Spleen (tissue), 11 donors: ENCODE measurements at regions not wholly inside any gene's neighbourhood (a gene's known extent, or its start where the extent isn't known, plus 50 kb on each side); places are given as distances from the start of the nearest gene placed in this dataset.

ENCODE experiments used
- DNase-seq: peaks from one replicate; pipeline ENCODE4 v3.0.0-alpha.2; 2020
- H3K27ac ChIP-seq, 8 donors: fragments of 200-600 bp; sonication (generic) in 7 of 8; 1 replicate in 4 of 8; 2 replicates in 4 of 8; pipeline versions ENCODE4 v1.5.0 to v1.8.0; 2016 to 2021; ENCODE audit warnings: inconsistent platforms in 4 of 8, mild to moderate bottlenecking in 4 of 8, moderate library complexity in 1 of 8
- H3K27me3 ChIP-seq, 7 donors: fragments of 200-600 bp; sonication (generic) in 6 of 7; replicated peaks in 1 of 7; 1 replicate in 4 of 7; 2 replicates in 3 of 7; pipeline versions ENCODE4 v1.5.0 to v1.8.0; 2016 to 2021; ENCODE audit warnings: inconsistent platforms in 3 of 7, mild to moderate bottlenecking in 1 of 7
- H3K36me3 ChIP-seq, 6 donors: fragments of 200-600 bp; sonication (generic) in 5 of 6; 1 replicate in 4 of 6; 2 replicates in 2 of 6; pipeline versions ENCODE4 v1.5.0 to v1.8.0; 2016 to 2021; ENCODE audit warnings: inconsistent platforms in 2 of 6
- H3K4me1 ChIP-seq, 6 donors: fragments of 200-600 bp; sonication (generic) in 5 of 6; 1 replicate in 3 of 6; 2 replicates in 3 of 6; pipeline versions ENCODE4 v1.5.0 to v1.8.0; 2016 to 2021; ENCODE audit warnings: inconsistent platforms in 3 of 6
- H3K4me3 ChIP-seq, 8 donors: fragments of 200-600 bp; sonication (generic) in 7 of 8; 1 replicate in 4 of 8; 2 replicates in 4 of 8; pipeline versions ENCODE4 v1.5.0 to v1.8.0; 2016 to 2021; ENCODE audit warnings: inconsistent platforms in 4 of 8, mild to moderate bottlenecking in 4 of 8, moderate library complexity in 2 of 8
- H3K9me3 ChIP-seq, 8 donors: fragments of 200-600 bp; sonication (generic) in 7 of 8; 1 replicate in 4 of 8; 2 replicates in 4 of 8; pipeline versions ENCODE4 v1.5.0 to v1.8.0; 2016 to 2021; ENCODE audit warnings: inconsistent platforms in 4 of 8
- CTCF ChIP-seq, 11 experiments: fragments of 200-600 bp in 7 of 11; fragments of 450-650 bp in 4 of 11; sonication (generic) in 4 of 11; IDR thresholded peaks in 8 of 11; conservative IDR thresholded peaks in 3 of 11; 1 replicate in 7 of 11; 2 replicates in 4 of 11; pipeline versions ENCODE4 v1.4.0 to v1.8.0; 2016 to 2021; ENCODE audit warnings: antibody characterized with exemption in 11 of 11, inconsistent platforms in 4 of 11, mild to moderate bottlenecking in 1 of 11
- POLR2A ChIP-seq, 3 donors: fragments of 450-650 bp; IDR thresholded peaks; one replicate each; pipeline ENCODE4 v1.5.1; 2017; ENCODE audit warnings: antibody characterized with exemption in 3 of 3, mild to moderate bottlenecking in 1 of 3
- POLR2AphosphoS5 ChIP-seq, 3 donors: sonication (generic); formaldehyde crosslinking; IDR thresholded peaks; one replicate each; pipeline ENCODE4 v1.5.1; 2017; ENCODE audit warnings: antibody characterized with exemption in 3 of 3
- WGBS, 5 donors: extraction: QIAGEN DNeasy Blood & Tissue Kit in 3 of 5; methylation state at CpG; one replicate each; pipeline versions ENCODE4 v1.1.5 to v1.1.7; 2013 to 2018; 5-methylcytosine and 5-hydroxymethylcytosine counted together
- intact Hi-C: fragments of 100-400 bp; cut with DNase I; formaldehyde crosslinking; loops from one replicate; pipeline ENCODE4 v1.15.0; 2023; ENCODE audit warnings: low total_unique reads
- donor health status: healthy with polysubstance abuse.
- donor health status: DM: no; HTN: no; CAD: no; lungs with moderate emphysema.
- donor health status: DM: no; HTN: no; CAD: no.
- donor health status: Bipolar disorder and iron deficiency.
- donor health status: healthy.
- donor health status: DM: no; HTN: no; CAD: no.
- donor health status: DM: yes; HTN: yes; CAD: no.

DNA sequence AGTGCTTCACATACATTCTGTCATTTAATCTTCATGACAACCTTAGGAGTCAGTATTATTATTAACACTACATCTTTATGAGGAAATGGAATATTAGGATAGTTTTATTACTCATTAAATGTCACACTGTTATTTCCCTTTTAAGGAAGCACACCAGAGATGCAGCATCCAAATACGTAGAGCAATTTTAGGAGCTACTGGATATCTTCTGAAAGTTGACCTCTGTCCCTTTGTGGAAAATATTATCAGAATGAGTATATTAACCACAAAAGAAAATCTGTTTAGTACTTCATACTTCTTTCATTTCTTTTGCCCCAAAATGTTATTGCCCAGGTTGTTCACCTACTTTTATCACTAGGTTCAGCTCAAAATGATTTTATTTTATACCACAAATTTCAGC lies 72.9 kb upstream of the APCDD1 start:
- Histone ChIP-seq H3K36me3 (no peaks in the 10 kb centered on the region), H3K4me1 (peaks cover 0 to 12% (median 5%) of the 10 kb centered on the region in 6 donors), H3K27me3 (no peaks in the 10 kb centered on the region), H3K9me3 (no peaks in the 10 kb centered on the region), H3K27ac (no peak overlapping the region), H3K4me3 (no peak overlapping the region)
- intact Hi-C loops: no loop called here
- TF ChIP-seq POLR2A (IDR thresholded peaks at IDR 0.05) (no peak), CTCF (IDR thresholded peaks at IDR 0.05 in 8 of 11, conservative IDR thresholded peaks at IDR 0.05 in 3 of 11) (no peak), POLR2AphosphoS5 (IDR thresholded peaks at IDR 0.05) (no peak)
- DNase-seq: no peak
- 70 to 90% (median 79%) methylated on average over 1 of the region's 1 CpG for WGBS, 5 donors

GRCh38 chr18:10381951-10382350 lies 72.5 kb upstream of the APCDD1 start:
- no peaks in the 10 kb centered on the region for H3K36me3 ChIP-seq
- WGBS, 5 donors: 37 to 76% (median 68%) methylated on average over 4 of the region's 4 CpGs
- TF ChIP-seq CTCF (IDR thresholded peaks at IDR 0.05 in 8 of 11, conservative IDR thresholded peaks at IDR 0.05 in 3 of 11) (no peak), POLR2A (IDR thresholded peaks at IDR 0.05) (no peak)
- peaks cover 0 to 12% (median 5%) of the 10 kb centered on the region in 6 donors for H3K4me1 ChIP-seq
- H3K4me3 ChIP-seq: no peak overlapping the region
- H3K9me3 ChIP-seq: no peaks in the 10 kb centered on the region
- DNase-seq: no peak
- intact Hi-C loops: no loop called here
- no peak overlapping the region for H3K27ac ChIP-seq
- no peaks in the 10 kb centered on the region for H3K27me3 ChIP-seq

- no peak overlapping the region for H3K27ac ChIP-seq
- TF ChIP-seq POLR2AphosphoS5 (IDR thresholded peaks at IDR 0.05) (no peak), POLR2A (IDR thresholded peaks at IDR 0.05) (no peak), CTCF (IDR thresholded peaks at IDR 0.05 in 8 of 11, conservative IDR thresholded peaks at IDR 0.05 in 3 of 11) (no peak)
- H3K36me3 ChIP-seq: no peaks in the 10 kb centered on the region
- H3K27me3 ChIP-seq: no peaks in the 10 kb centered on the region
- WGBS, 5 donors: 86 to 93% (median 90%) methylated on average over 4 of the region's 4 CpGs
- no peak for DNase-seq
- no peaks in the 10 kb centered on the region for H3K4me1 ChIP-seq
- no peak overlapping the region for H3K4me3 ChIP-seq
- intact Hi-C loops: no loop called here
- no peaks in the 10 kb centered on the region for H3K9me3 ChIP-seq
Observed at GRCh38 chr18:10386049-10386448, 68.4 kb upstream of the APCDD1 start.

- TF ChIP-seq POLR2AphosphoS5 (IDR thresholded peaks at IDR 0.05) (no peak), POLR2A (IDR thresholded peaks at IDR 0.05) (no peak), CTCF (IDR thresholded peaks at IDR 0.05 in 8 of 11, conservative IDR thresholded peaks at IDR 0.05 in 3 of 11) (no peak)
- Histone ChIP-seq H3K27me3 (no peaks in the 10 kb centered on the region), H3K4me3 (no peak overlapping the region), H3K9me3 (no peaks in the 10 kb centered on the region), H3K36me3 (no peaks in the 10 kb centered on the region), H3K4me1 (no peaks in the 10 kb centered on the region), H3K27ac (no peak overlapping the region)
- 80 to 99% (median 91%) methylated on average over 2 of the region's 2 CpGs for WGBS, 5 donors
- intact Hi-C loops: no loop called here
- DNase-seq: no peak
Observed at GRCh38 chr18:10386956-10387355, 67.5 kb upstream of the APCDD1 start.
